ENCODE measurements at regions not wholly inside any gene's neighbourhood (a gene's known extent, or its start where the extent isn't known, plus 50 kb on each side); places are given as distances from the start of the nearest gene placed in this dataset.

GRCh38 chr14:76961631-76962302 lies 66.7 kb downstream of the IRF2BPL start (continued):
- TF ChIP-seq, protein P1, sequence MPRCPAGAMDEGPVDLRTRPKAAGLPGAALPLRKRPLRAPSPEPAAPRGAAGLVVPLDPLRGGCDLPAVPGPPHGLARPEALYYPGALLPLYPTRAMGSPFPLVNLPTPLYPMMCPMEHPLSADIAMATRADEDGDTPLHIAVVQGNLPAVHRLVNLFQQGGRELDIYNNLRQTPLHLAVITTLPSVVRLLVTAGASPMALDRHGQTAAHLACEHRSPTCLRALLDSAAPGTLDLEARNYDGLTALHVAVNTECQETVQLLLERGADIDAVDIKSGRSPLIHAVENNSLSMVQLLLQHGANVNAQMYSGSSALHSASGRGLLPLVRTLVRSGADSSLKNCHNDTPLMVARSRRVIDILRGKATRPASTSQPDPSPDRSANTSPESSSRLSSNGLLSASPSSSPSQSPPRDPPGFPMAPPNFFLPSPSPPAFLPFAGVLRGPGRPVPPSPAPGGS (IDR thresholded peaks at IDR 0.05; ENCODE audit: borderline replicate concordance, insufficient read depth, low read depth, low read length, poor library complexity, severe bottlenecking) = peak; percentile 98
- TF ChIP-seq TAF1 (IDR thresholded peaks at IDR 0.05; ENCODE audit: borderline replicate concordance, low read depth, low read length) (peak; percentile 29; the same call in 1 of the 2 replicates), KLF5 (IDR thresholded peaks at IDR 0.05; ENCODE audit: partially characterized antibody) (peak; percentile 78), SMAD5 (IDR thresholded peaks at IDR 0.05; ENCODE audit: low read depth) (peak; percentile 62; the same call in 1 of the 2 replicates), GABPA (IDR thresholded peaks at IDR 0.05; ENCODE audit: low read depth) (no peak), SUPT20H (IDR thresholded peaks at IDR 0.05; ENCODE audit: borderline replicate concordance, control insufficient read depth, low read depth, low read length) (no peak), POLR2AphosphoS2 (IDR thresholded peaks at IDR 0.05; ENCODE audit: low read depth, low read length) (peak; percentile 50; the same call in 1 of the 2 replicates), HDAC2 (IDR thresholded peaks at IDR 0.05) (peak; percentile 73; the same call in 1 of the 2 replicates), ZNF24 (IDR thresholded peaks at IDR 0.05) (peak; percentile 59; the same call in 1 of the 2 replicates), RB1 (IDR thresholded peaks at IDR 0.05; ENCODE audit: borderline replicate concordance) (peak; percentile 59), NFXL1 (IDR thresholded peaks at IDR 0.05; ENCODE audit: borderline replicate concordance) (no peak), WRNIP1 (IDR thresholded peaks at IDR 0.05; ENCODE audit: borderline replicate concordance, low read depth, low read length) (no peak), ZNF622 (IDR thresholded peaks at IDR 0.05) (no peak), PKNOX1 (IDR thresholded peaks at IDR 0.05) (peak; percentile 88), ATF3 (IDR thresholded peaks at IDR 0.05; ENCODE audit: borderline replicate concordance, extremely low read depth, low read depth, low read length) (no peak), RAD21 (IDR thresholded peaks at IDR 0.05; ENCODE audit: insufficient read depth, low read depth, low read length) (0 out of 2 replicates have a peak, but pooled peaks have one; percentile 40), ZNF274 (IDR thresholded peaks at IDR 0.05; ENCODE audit: insufficient read depth, insufficient read length) (no peak), RELA (IDR thresholded peaks at IDR 0.05; ENCODE audit: borderline replicate concordance, partially characterized antibody) (peak; percentile 95), BHLHE40 (IDR thresholded peaks at IDR 0.05; ENCODE audit: borderline replicate concordance in 1 of 2, low read depth in 2 of 2, low read length in 1 of 2) (peak; percentile 88 to 92), ETV6 (conservative IDR thresholded peaks at IDR 0.05 in 1 of 2, IDR thresholded peaks at IDR 0.05 in 1 of 2; ENCODE audit: borderline replicate concordance in 1 of 2, low read depth in 1 of 2) (peak in 1 of 2 experiments; percentile 91; a peak in 2 of 4 replicates)
- TF ChIP-seq, protein P2, sequence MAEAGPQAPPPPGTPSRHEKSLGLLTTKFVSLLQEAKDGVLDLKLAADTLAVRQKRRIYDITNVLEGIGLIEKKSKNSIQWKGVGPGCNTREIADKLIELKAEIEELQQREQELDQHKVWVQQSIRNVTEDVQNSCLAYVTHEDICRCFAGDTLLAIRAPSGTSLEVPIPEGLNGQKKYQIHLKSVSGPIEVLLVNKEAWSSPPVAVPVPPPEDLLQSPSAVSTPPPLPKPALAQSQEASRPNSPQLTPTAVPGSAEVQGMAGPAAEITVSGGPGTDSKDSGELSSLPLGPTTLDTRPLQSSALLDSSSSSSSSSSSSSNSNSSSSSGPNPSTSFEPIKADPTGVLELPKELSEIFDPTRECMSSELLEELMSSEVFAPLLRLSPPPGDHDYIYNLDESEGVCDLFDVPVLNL (IDR thresholded peaks at IDR 0.05; ENCODE audit: low read depth, low read length) = no peak
- TF ChIP-seq, protein P3, sequence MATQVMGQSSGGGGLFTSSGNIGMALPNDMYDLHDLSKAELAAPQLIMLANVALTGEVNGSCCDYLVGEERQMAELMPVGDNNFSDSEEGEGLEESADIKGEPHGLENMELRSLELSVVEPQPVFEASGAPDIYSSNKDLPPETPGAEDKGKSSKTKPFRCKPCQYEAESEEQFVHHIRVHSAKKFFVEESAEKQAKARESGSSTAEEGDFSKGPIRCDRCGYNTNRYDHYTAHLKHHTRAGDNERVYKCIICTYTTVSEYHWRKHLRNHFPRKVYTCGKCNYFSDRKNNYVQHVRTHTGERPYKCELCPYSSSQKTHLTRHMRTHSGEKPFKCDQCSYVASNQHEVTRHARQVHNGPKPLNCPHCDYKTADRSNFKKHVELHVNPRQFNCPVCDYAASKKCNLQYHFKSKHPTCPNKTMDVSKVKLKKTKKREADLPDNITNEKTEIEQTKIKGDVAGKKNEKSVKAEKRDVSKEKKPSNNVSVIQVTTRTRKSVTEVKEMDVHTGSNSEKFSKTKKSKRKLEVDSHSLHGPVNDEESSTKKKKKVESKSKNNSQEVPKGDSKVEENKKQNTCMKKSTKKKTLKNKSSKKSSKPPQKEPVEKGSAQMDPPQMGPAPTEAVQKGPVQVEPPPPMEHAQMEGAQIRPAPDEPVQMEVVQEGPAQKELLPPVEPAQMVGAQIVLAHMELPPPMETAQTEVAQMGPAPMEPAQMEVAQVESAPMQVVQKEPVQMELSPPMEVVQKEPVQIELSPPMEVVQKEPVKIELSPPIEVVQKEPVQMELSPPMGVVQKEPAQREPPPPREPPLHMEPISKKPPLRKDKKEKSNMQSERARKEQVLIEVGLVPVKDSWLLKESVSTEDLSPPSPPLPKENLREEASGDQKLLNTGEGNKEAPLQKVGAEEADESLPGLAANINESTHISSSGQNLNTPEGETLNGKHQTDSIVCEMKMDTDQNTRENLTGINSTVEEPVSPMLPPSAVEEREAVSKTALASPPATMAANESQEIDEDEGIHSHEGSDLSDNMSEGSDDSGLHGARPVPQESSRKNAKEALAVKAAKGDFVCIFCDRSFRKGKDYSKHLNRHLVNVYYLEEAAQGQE (IDR thresholded peaks at IDR 0.05; ENCODE audit: low read depth, low read length) = 0 out of 2 replicates have a peak, but pooled peaks have one; percentile 42

Data from GM12878 (cell line).